NCI-H2227 (cell line): ENCODE measurements at regions not wholly inside any gene's neighbourhood (a gene's known extent, or its start where the extent isn't known, plus 50 kb on each side); places are given as distances from the start of the nearest gene placed in this dataset.
"Not testable (repeated sequence)": the region's sequence is repeated elsewhere in the genome, so short reads cannot be mapped to it uniquely, and the experiment has no call there.

Source experiments
- DNase-seq: peaks from one replicate; lab custom pipeline; 2025; ENCODE audit not compliant: unreplicated experiment; lab: John Stamatoyannopoulos, UW

- no peak for DNase-seq
These were observed 256.2 kb upstream of the P2RY1 start for GRCh38 chr3:152578769-152579168.

- no peak for DNase-seq
These were observed 253.0 kb upstream of the P2RY1 start for GRCh38 chr3:152581951-152582350.

- DNase-seq: no peak
These were observed 251.0 kb upstream of the P2RY1 start for GRCh38 chr3:152583963-152584362.

- no peak for DNase-seq
These were observed 248.0 kb upstream of the P2RY1 start for GRCh38 chr3:152586974-152587373.

- DNase-seq: no peak
These were observed 247.1 kb upstream of the P2RY1 start for GRCh38 chr3:152587861-152588260.

- no peak for DNase-seq
These were observed 245.3 kb upstream of the P2RY1 start for GRCh38 chr3:152589644-152590043.

GRCh38 chr3:152591515-152591914, 243.4 kb upstream of the P2RY1 start:
- DNase-seq: no peak

GRCh38 chr3:152593242-152593641, 241.7 kb upstream of the P2RY1 start:
- DNase-seq: no peak

- DNase-seq: no peak
These were observed 238.7 kb upstream of the P2RY1 start for GRCh38 chr3:152595975-152596821.

- DNase-seq: not testable (repeated sequence)
These were observed 238.1 kb upstream of the P2RY1 start for GRCh38 chr3:152596832-152597231.

GRCh38 chr3:152606146-152606545, 228.8 kb upstream of the P2RY1 start:
- no peak for DNase-seq

GRCh38 chr3:152607179-152607578, 227.8 kb upstream of the P2RY1 start:
- no peak for DNase-seq

GRCh38 chr3:152608696-152609594, 226.0 kb upstream of the P2RY1 start:
- DNase-seq: no peak

GRCh38 chr3:152609891-152610290, 225.0 kb upstream of the P2RY1 start:
- no peak for DNase-seq

GRCh38 chr3:152610622-152611021, 224.3 kb upstream of the P2RY1 start:
- DNase-seq: no peak

- DNase-seq: no peak
These were observed 223.0 kb upstream of the P2RY1 start for GRCh38 chr3:152611905-152612304.

GRCh38 chr3:152613851-152614250, 221.1 kb upstream of the P2RY1 start:
- no peak for DNase-seq

- DNase-seq: no peak
These were observed 219.2 kb upstream of the P2RY1 start for GRCh38 chr3:152615681-152616080.

GRCh38 chr3:152617609-152618008, 217.3 kb upstream of the P2RY1 start:
- no peak for DNase-seq

- DNase-seq: no peak
These were observed 216.4 kb upstream of the P2RY1 start for GRCh38 chr3:152618529-152618928.

GRCh38 chr3:152619691-152620090, 215.2 kb upstream of the P2RY1 start:
- no peak for DNase-seq

GRCh38 chr3:152620395-152620794, 214.5 kb upstream of the P2RY1 start:
- no peak for DNase-seq
